Choroid plexus epithelial cell (primary cell): ENCODE measurements at regions not wholly inside any gene's neighbourhood (a gene's known extent, or its start where the extent isn't known, plus 50 kb on each side); places are given as distances from the start of the nearest gene placed in this dataset.
"Not testable (repeated sequence)": the region's sequence is repeated elsewhere in the genome, so short reads cannot be mapped to it uniquely, and the experiment has no call there.

Experiments
- DNase-seq: peaks from one replicate; pipeline ENCODE4 v3.0.0-alpha.2; 2010; ENCODE audit warnings: low read depth
- H3K4me3 ChIP-seq: 2 replicates; pipeline ENCODE4 v1.5.1; 2011; ENCODE audit warnings: low read depth, mild to moderate bottlenecking, control low read depth, low read length, moderate library complexity
- CTCF ChIP-seq: conservative IDR thresholded peaks from 2 replicates; pipeline ENCODE4 v1.5.1; 2011; ENCODE audit warnings: low read depth, mild to moderate bottlenecking, control low read depth, inconsistent platforms, low read length, moderate library complexity

DNA sequence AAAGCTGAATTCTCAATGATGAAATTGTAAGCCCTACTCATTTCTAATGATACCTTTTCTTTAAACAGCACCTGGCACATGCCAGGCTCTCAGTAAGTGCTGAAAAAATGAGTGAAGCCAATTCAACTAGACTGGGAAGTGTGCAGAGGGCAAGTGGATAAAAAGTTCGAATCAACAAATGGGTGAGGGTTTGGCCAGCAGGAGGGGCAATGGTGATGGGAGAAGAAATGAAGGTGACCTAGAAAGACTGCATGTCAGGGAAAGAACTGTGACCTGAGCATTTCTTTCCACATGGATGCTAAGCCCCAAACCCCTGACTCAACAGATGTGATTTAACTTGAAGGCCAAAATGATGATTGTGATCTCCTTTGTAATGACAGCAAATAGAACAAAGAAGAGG is 54.6 kb downstream of the DKK1 start:
- no peak for DNase-seq
- TF ChIP-seq CTCF: peak; percentile 10
- no peak overlapping the region for H3K4me3 ChIP-seq

GRCh38 chr10:52374207-52374606 is 60.1 kb downstream of the DKK1 start:
- not testable (repeated sequence) for H3K4me3 ChIP-seq, DNase-seq

- no peak for TF ChIP-seq CTCF
- no peak overlapping the region for H3K4me3 ChIP-seq
- no peak for DNase-seq
Measured at GRCh38 chr10:52376694-52377354, 62.7 kb downstream of the DKK1 start.

DNA sequence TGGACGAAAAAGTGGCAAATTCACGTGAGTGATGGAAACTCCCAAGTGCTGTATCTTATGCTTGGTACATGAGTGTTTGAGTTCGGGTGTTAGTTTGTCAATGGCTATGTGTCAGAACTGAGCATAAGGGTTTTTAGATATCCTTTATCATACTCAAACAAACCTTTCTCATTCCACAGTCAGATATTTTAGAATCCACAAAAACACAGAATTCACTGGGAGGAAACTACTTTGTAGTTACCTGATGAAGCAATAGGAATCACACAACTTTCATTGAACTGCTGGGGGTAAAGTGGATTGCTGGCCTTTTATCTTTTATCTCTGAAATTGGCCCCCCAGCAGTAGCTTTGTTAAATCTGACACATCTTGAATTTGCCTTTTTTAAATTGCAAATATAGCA is 64.0 kb downstream of the DKK1 start:
- no peak for DNase-seq
- TF ChIP-seq CTCF: no peak
- no peak overlapping the region for H3K4me3 ChIP-seq

- no peak for DNase-seq
- TF ChIP-seq CTCF: no peak
- H3K4me3 ChIP-seq: no peak overlapping the region
Measured at GRCh38 chr10:52379287-52379686, 65.2 kb downstream of the DKK1 start.

GRCh38 chr10:52383088-52383487 is 69.0 kb downstream of the DKK1 start:
- no peak for DNase-seq
- TF ChIP-seq CTCF: no peak
- no peak overlapping the region for H3K4me3 ChIP-seq

GRCh38 chr10:52387744-52388143 is 73.7 kb downstream of the DKK1 start:
- DNase-seq: no peak

More at GRCh38 chr10:52387744-52388143, 73.7 kb downstream of the DKK1 start:
- TF ChIP-seq CTCF: no peak
- H3K4me3 ChIP-seq: no peak overlapping the region
